HG02884 (cell line): ENCODE measurements at regions not wholly inside any gene's neighbourhood (a gene's known extent, or its start where the extent isn't known, plus 50 kb on each side); places are given as distances from the start of the nearest gene placed in this dataset.

Experiments
- ATAC-seq: cut with Tn5 transposase; IDR thresholded peaks from one replicate; pipeline ENCODE4 v1.9.1; 2021; ENCODE audit warnings: mild to moderate bottlenecking, moderate library complexity; ENCODE audit not compliant: unreplicated experiment

GRCh38 chr2:155696571-155696970 is 636.0 kb downstream of the NR4A2 start:
- ATAC-seq: no peak

DNA sequence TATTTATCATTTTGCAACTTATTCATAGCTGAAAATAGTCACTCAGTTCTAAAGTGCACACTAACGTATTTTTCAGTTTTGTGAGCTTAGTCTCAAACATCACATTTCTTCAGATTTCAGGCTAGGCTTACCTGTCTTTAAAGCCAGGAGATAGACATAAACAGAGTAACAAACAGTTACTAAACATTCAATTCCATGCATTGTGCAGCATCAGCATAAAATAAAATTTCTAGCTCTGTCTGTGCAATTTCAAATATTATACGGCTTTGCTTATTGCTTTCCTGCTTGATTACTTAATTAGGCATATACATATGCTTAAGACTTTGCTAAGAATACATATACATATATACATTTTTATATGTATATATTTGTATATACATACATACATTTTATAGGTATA is 637.0 kb downstream of the NR4A2 start:
- ATAC-seq: no peak

- ATAC-seq: no peak
Observed at GRCh38 chr2:155692856-155693255, 639.7 kb downstream of the NR4A2 start.

DNA sequence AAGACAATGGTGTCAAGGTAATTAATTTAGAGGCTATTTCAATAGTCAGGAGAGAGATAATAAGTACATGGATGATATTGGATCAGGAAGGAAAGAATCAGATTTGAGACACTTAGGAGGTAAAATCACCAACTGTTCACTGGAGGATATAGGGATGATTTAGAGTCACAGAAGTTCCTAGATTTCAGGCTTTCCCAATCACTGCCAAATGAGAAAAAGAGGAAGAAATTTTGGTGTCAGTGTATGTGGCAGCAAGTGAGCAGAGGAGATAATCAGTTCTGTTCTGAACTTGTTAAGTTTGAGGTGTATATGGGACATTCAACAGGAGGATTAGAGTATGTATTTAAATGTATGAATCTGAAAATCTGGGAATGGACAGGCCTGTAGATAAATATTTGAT is 640.4 kb downstream of the NR4A2 start:
- ATAC-seq: no peak

- peak; percentile 64 for ATAC-seq
Observed at GRCh38 chr2:155690785-155691184, 641.7 kb downstream of the NR4A2 start.

DNA sequence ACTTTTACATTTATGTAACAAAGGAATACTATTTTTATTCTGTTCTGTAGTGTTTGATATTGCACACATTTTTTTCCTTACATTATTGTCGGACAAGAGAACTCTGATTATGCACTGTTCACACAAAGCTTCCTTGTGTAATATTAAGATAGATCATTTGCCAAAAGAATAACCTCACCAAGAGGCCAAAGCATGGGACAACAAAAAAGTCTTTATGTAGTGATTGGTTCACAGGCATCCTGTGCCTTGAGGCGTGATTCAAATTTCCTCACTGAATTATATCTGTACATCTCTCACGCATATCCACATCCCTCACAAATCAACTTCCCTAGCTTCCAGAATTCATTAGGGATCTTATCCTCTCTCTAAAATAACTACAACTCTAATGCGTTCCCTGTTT is 642.7 kb downstream of the NR4A2 start:
- no peak for ATAC-seq

DNA sequence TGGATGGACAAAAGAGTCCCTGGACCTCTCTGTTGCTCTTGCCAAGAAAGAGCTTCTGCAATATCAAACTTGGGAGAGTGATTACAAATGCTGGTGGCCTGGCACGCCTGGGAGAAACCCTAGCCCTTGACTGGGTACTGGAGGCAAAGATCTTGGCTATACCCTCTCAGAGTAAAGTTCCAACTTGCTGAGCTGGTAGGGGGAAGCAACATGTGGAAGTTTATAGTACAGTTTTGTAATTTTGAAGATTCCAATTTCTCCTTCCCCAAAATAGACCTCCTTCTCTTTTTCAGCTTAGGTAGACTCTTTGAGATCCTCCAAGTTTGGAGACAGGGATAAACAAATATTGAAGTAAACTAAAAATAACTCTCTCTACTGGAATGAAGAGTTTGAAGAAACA is 645.3 kb downstream of the NR4A2 start:
- no peak for ATAC-seq

- no peak for ATAC-seq
Observed at GRCh38 chr2:155679647-155680046, 652.9 kb downstream of the NR4A2 start.

- ATAC-seq: no peak
Observed at GRCh38 chr2:155675920-155676319, 656.6 kb downstream of the NR4A2 start.

GRCh38 chr2:155665704-155666103 is 666.8 kb downstream of the NR4A2 start:
- ATAC-seq: no peak

- no peak for ATAC-seq
Observed at GRCh38 chr2:155663265-155663664, 669.3 kb downstream of the NR4A2 start.

GRCh38 chr2:155662224-155662623 is 670.3 kb downstream of the NR4A2 start:
- ATAC-seq: no peak

- ATAC-seq: no peak
Observed at GRCh38 chr2:155653176-155653575, 679.3 kb downstream of the NR4A2 start.

DNA sequence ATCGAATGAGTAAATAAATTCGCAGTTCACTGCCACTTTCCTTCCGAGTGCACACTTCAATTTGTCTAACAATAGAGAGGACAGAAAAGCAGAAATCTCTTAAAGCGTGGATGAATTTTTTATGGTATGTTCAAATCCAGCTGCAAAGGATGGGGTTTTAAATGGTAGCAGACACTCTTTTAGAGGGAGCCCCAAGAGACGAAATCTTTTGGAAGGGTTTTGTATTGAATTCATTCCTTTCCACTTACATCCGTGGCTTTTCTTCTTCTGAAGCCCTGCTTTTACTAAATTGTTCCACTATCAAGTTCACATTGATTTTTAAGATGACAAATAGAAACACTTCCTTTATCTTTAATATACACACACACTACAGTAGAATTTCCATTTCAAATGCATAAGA is 680.7 kb downstream of the NR4A2 start:
- no peak for ATAC-seq

DNA sequence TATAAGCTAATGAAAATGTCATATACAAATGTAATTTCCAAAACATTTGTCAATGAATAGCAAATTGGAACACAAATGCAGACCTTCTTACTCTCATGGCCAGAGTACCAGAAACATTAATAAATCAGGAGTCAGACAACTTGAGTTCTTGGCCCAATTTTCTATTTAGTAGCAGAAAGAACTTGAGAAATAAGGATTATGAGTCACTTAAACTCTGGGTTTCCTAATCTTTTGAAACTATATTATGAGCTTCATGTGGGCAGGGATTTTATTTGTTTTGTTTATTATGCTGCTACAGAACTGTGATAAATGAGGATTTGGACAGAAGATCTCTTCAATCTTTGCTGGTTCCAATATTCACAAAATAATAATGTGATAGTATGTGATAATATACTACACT is 686.7 kb downstream of the NR4A2 start:
- ATAC-seq: no peak

- no peak for ATAC-seq
Observed at GRCh38 chr2:155643056-155643775, 689.3 kb downstream of the NR4A2 start.

DNA sequence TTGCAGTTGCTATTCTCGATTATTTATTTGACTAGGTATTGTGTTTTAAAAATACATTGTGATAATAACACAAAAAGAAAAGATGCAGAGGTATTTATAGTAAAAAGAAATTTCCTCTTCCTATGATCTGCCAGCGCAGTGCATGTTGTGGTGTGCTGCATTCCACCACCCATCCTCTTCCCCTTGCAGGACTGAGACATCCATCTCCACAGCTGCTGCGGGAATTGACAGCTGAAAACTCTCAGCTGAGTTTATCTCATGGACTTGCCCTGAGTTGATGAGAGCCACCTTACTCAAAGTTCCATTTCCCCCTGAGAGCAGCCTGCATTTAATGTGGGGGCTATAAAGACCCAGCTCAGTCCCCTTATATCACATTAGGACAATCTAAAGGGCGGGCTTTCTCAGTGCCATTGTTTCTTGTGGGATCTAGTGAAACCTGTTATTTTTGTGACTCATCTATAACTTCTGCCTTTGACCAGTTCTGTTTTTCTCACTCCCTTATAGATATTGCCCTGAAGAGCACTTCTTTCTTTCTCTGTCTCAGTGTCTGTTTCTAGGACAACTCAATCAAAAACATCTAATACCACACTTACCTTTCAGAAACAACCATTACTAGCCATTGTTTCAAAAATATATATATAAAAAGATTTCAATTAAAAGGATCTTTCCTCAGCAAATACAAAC is 698.5 kb downstream of the NR4A2 start:
- peak; percentile 75 for ATAC-seq

- no peak for ATAC-seq
Observed at GRCh38 chr2:155633060-155633839, 699.3 kb downstream of the NR4A2 start.

DNA sequence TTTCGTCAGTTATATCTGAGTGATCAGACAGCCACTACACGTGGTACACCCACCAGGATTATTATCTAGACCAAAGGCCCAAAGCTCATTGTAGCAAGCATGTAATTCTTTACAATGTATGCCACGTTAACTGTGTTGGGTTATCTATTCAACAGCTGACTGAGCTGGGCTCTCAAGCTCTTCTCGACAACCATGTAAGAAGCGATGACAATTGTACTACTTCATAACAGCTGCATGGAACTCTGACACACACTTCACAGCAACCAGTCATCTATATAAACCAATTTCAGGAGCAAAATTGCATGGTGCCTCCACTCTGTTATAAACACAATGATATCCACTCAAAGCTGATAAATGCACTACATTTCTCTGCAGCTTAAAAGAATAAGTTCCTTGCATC is 701.8 kb downstream of the NR4A2 start:
- ATAC-seq: no peak

DNA sequence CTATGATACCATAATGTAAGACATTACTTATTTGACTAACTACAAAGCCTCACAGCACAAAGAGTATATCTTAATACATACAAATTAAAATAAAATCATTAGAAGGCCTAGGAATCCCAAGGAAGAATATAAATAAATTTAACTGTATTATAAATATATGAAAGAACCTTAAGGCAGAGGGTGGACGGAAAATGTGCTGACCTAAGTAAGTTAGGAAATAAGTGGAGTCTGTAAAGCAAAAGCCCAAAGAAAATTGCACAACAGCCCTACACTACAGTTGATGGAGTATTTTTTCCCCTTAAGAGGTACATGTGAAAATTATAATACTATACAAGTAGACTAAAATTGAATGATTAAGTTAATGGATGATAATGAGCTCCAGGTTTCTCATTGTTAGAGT is 710.1 kb downstream of the NR4A2 start:
- no peak for ATAC-seq

- ATAC-seq: no peak
Observed at GRCh38 chr2:155600914-155601760, 731.4 kb downstream of the NR4A2 start.
